GM12872 (cell line): ENCODE measurements at regions not wholly inside any gene's neighbourhood (a gene's known extent, or its start where the extent isn't known, plus 50 kb on each side); places are given as distances from the start of the nearest gene placed in this dataset.

Experiments
- CTCF ChIP-seq: IDR thresholded peaks from 3 replicates; pipeline ENCODE4 v1.5.1; 2011; ENCODE audit warnings: low read depth, mild to moderate bottlenecking, low read length, moderate library complexity; ENCODE audit not compliant: insufficient read depth

- no peak for TF ChIP-seq CTCF
These were observed 63.0 kb upstream of the PRMT8 start for GRCh38 chr12:3427956-3428355.

- no peak for TF ChIP-seq CTCF
These were observed 62.4 kb upstream of the PRMT8 start for GRCh38 chr12:3428631-3429030.

GRCh38 chr12:3431686-3432085 lies 59.3 kb upstream of the PRMT8 start:
- no peak for TF ChIP-seq CTCF

- no peak for TF ChIP-seq CTCF
These were observed 58.7 kb upstream of the PRMT8 start for GRCh38 chr12:3432176-3432742.

- TF ChIP-seq CTCF: no peak
These were observed 58.1 kb upstream of the PRMT8 start for GRCh38 chr12:3432868-3433267.

GRCh38 chr12:3436461-3437065 lies 54.4 kb upstream of the PRMT8 start:
- no peak for TF ChIP-seq CTCF

- TF ChIP-seq CTCF: no peak
These were observed 53.0 kb upstream of the PRMT8 start for GRCh38 chr12:3437986-3438385.
